Keratinocyte (primary cell): ENCODE measurements at regions not wholly inside any gene's neighbourhood (a gene's known extent, or its start where the extent isn't known, plus 50 kb on each side); places are given as distances from the start of the nearest gene placed in this dataset.

ENCODE experiments used
- DNase-seq: peaks from one replicate; pipeline ENCODE4 v3.0.0-alpha.2; 2011; ENCODE audit warnings: low read depth, missing footprints, low spot score
- FAIRE-seq: peaks from 2 replicates; lab custom pipeline; 2011; peaks lifted over from hg19 to GRCh38; lab: Jason Lieb, UNC
- H2AFZ ChIP-seq: 2 replicates; pipeline ENCODE4 v1.6.0; 2012; ENCODE audit warnings: low read length, control low read depth, inconsistent platforms; ENCODE audit not compliant: control insufficient read depth
- H3K27ac ChIP-seq: 2 replicates; pipeline ENCODE4 v1.5.1; 2011; ENCODE audit warnings: low read length; ENCODE audit not compliant: control insufficient read depth, insufficient read depth
- H3K27me3 ChIP-seq: 3 replicates; pipeline ENCODE4 v1.6.0; 2011; ENCODE audit warnings: low read length; ENCODE audit not compliant: control insufficient read depth, insufficient read depth; ENCODE audit errors: extremely low read depth
- H3K36me3 ChIP-seq, 2 experiments: 2 replicates in 1 of 2; 3 replicates in 1 of 2; pipeline ENCODE4 v1.5.1; 2011; ENCODE audit warnings: low read length in 2 of 2, mild to moderate bottlenecking in 1 of 2; ENCODE audit not compliant: control insufficient read depth in 2 of 2, insufficient read depth in 2 of 2; ENCODE audit errors: extremely low read depth in 1 of 2
- H3K4me1 ChIP-seq: 3 replicates; pipeline ENCODE4 v1.5.1; 2011; ENCODE audit warnings: low read length; ENCODE audit not compliant: control insufficient read depth, insufficient read depth; ENCODE audit errors: extremely low read depth
- H3K4me2 ChIP-seq: 3 replicates; pipeline ENCODE4 v1.6.0; 2011; ENCODE audit warnings: low read depth, low read length; ENCODE audit not compliant: control insufficient read depth, insufficient read depth; ENCODE audit errors: extremely low read depth
- H3K4me3 ChIP-seq, 3 experiments: fragments of 200-600 bp in 1 of 3; sonication (generic) in 1 of 3; 2 replicates in 2 of 3; 3 replicates in 1 of 3; pipeline ENCODE4 v1.5.1; 2011 to 2016; ENCODE audit warnings: low read length in 3 of 3, mild to moderate bottlenecking in 3 of 3, control low read depth in 2 of 3, inconsistent platforms in 1 of 3, low read depth in 1 of 3, mixed read lengths in 1 of 3, mixed run types in 1 of 3, moderate library complexity in 1 of 3; ENCODE audit not compliant: control insufficient read depth in 2 of 3, insufficient read depth in 2 of 3; ENCODE audit errors: extremely low read depth in 1 of 3
- H3K79me2 ChIP-seq: 2 replicates; pipeline ENCODE4 v1.6.0; 2012; ENCODE audit warnings: low read length; ENCODE audit not compliant: control insufficient read depth, insufficient read depth
- H3K9ac ChIP-seq: 3 replicates; pipeline ENCODE4 v1.6.0; 2011; ENCODE audit warnings: low read length; ENCODE audit not compliant: control insufficient read depth, insufficient read depth; ENCODE audit errors: extremely low read depth
- H3K9me1 ChIP-seq: 3 replicates; pipeline ENCODE4 v1.6.0; 2011; ENCODE audit warnings: low read length; ENCODE audit not compliant: control insufficient read depth, insufficient read depth; ENCODE audit errors: extremely low read depth
- H3K9me3 ChIP-seq: 2 replicates; pipeline ENCODE4 v1.5.1; 2012; ENCODE audit warnings: low read depth, low read length; ENCODE audit not compliant: control insufficient read depth
- H4K20me1 ChIP-seq: 3 replicates; pipeline ENCODE4 v1.6.0; 2011; ENCODE audit warnings: low read length; ENCODE audit not compliant: control insufficient read depth, insufficient read depth; ENCODE audit errors: extremely low read depth
- CTCF ChIP-seq, 3 experiments: IDR thresholded peaks in 1 of 3; conservative IDR thresholded peaks in 1 of 3; optimal IDR thresholded peaks in 1 of 3; 2 replicates in 2 of 3; 3 replicates in 1 of 3; pipeline versions ENCODE3 to v1.5.1; 2011; ENCODE audit warnings: low read length in 3 of 3, mild to moderate bottlenecking in 3 of 3, moderate library complexity in 2 of 3, control low read depth in 1 of 3, inconsistent platforms in 1 of 3; ENCODE audit not compliant: insufficient read depth in 2 of 3; ENCODE audit errors: extremely low read depth in 1 of 3
- EZH2 ChIP-seq: IDR thresholded peaks from one replicate; pipeline ENCODE4 v1.6.1; 2012; ENCODE audit warnings: inconsistent platforms, mild to moderate bottlenecking, low read length, moderate library complexity
- dilution Hi-C: fragments of 300-500 bp; cut with MboI; formaldehyde crosslinking; loops from one replicate; pipeline ENCODE4 v1.7.0; 2020; ENCODE audit warnings: low sequenced_read_pairs; ENCODE audit not compliant: extremely low pct_ligation_motif_present

DNA sequence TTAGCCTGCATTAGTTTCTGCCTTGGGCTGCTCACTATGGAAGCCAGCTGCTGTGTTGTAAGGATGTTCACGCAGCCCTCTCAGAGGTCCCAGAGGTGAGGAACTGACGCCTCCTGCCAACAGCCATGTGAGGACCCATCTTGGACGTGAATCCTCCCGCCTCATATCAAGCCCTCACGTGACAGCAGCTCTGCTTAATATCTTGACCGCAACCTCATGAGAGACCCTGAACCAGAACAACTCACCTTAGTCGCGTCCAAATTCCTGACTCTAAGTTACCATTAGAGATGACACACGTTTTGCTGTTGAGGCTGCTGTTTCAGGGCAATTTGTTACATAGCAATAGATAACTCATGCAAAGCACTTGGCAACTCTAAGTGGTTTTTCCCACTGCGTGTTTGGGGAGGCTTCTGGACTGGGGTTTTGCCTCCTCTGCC, 97.7 kb downstream of the TMEM17 start:
- Histone ChIP-seq H2AFZ (no peak overlapping the region), H3K9me1 (no peaks in the 10 kb centered on the region), H3K4me3 (no peak overlapping the region), H3K27ac (no peak overlapping the region), H3K9ac (no peak overlapping the region), H4K20me1 (no peaks in the 10 kb centered on the region), H3K79me2 (no peaks in the 10 kb centered on the region), H3K4me2 (no peak overlapping the region), H3K27me3 (no peaks in the 10 kb centered on the region), H3K4me1 (peaks cover 19% of the 10 kb centered on the region), H3K36me3 (no peaks in the 10 kb centered on the region), H3K9me3 (no peaks in the 10 kb centered on the region)
- FAIRE-seq: no peak
- no peak for TF ChIP-seq CTCF (optimal IDR thresholded peaks at IDR 0.05 in 1 of 3, IDR thresholded peaks at IDR 0.05 in 1 of 3, conservative IDR thresholded peaks at IDR 0.05 in 1 of 3; ENCODE audit: extremely low read depth in 1 of 3, insufficient read depth in 2 of 3, low read length in 3 of 3)
- no peak for TF ChIP-seq EZH2
- dilution Hi-C loops: no loop called here
- DNase-seq: no peak

DNA sequence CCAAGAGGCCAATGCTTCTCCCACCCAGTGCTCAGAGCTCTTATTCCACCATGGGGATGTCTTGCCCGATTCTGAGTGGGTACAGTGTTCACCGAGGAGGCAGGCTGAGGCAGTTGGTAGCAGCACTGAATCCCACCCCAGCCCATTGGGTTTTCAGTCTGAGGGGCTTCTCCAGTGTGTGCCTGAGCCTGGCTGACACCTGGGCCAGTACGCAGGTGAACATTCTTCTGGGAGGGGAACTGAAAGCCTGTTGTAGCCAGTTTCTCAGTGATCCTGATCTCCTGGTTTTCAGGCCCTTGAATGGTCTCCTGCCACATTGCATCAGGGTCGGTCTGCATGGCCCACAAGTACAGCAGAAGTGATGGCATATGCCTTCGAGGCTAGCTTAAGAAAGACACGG, 98.2 kb downstream of the TMEM17 start:
- no peaks in the 10 kb centered on the region for H3K36me3 ChIP-seq
- dilution Hi-C loops: no loop called here
- no peaks in the 10 kb centered on the region for H3K27me3 ChIP-seq
- no peak overlapping the region for H3K4me2 ChIP-seq
- TF ChIP-seq CTCF (optimal IDR thresholded peaks at IDR 0.05 in 1 of 3, IDR thresholded peaks at IDR 0.05 in 1 of 3, conservative IDR thresholded peaks at IDR 0.05 in 1 of 3; ENCODE audit: extremely low read depth in 1 of 3, insufficient read depth in 2 of 3, low read length in 3 of 3): no peak
- no peak for TF ChIP-seq EZH2
- H3K4me1 ChIP-seq: peaks cover 19% of the 10 kb centered on the region
- H2AFZ ChIP-seq: no peak overlapping the region
- H3K79me2 ChIP-seq: no peaks in the 10 kb centered on the region
- FAIRE-seq: no peak
- no peaks in the 10 kb centered on the region for H3K9me1 ChIP-seq
- DNase-seq: no peak
- no peaks in the 10 kb centered on the region for H3K9me3 ChIP-seq
- H3K27ac ChIP-seq: no peak overlapping the region
- no peaks in the 10 kb centered on the region for H4K20me1 ChIP-seq
- H3K4me3 ChIP-seq: no peak overlapping the region
- no peak overlapping the region for H3K9ac ChIP-seq
